ENCODE measurements at regions not wholly inside any gene's neighbourhood (a gene's known extent, or its start where the extent isn't known, plus 50 kb on each side); places are given as distances from the start of the nearest gene placed in this dataset.
"Not testable (repeated sequence)": the region's sequence is repeated elsewhere in the genome, so short reads cannot be mapped to it uniquely, and the experiment has no call there.

DNA sequence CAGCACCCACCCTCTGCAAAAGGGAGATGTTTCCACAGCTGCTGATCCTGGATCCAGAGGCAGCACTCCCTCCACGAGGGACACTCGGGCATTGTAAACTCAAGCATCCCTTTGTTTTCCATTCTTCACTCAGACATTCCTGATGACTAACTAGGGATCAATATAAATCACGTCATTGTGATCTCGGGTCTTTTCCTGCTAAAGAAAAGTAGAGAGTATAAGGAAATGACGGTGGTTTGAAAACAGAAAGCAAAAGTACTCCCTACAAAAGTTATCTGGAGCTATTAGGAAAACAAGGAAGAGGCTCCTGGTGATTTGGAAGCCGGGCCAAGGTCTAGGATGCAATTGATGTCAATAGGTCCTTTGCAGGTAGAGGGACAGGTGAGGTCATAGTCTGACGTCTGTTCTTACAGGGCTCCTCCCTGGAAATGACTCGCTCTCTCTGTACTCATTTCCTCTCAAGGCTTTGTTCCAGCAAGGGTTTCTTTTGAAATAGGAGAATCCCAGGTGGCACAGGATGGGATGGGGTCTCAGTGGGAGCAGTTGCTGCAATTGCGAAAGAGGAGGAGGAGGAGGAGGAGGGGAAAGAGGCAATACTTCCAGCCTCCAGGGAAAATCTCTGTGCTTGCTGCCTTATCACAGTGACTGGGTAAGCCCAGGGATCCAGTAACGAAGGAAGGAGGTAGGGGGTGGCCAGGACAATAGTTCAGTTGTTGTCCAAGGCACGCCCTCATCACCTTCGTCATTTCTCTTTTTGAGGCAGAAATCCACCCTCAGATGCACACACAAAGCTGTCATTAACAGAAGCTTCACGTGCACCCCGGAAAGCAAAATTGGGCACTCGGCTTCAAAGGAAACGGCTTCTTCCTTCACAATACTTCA is 222.8 kb downstream of the LY86 start:
- DNase-seq (ENCODE audit: low spot score) = peak; percentile 86

DNA sequence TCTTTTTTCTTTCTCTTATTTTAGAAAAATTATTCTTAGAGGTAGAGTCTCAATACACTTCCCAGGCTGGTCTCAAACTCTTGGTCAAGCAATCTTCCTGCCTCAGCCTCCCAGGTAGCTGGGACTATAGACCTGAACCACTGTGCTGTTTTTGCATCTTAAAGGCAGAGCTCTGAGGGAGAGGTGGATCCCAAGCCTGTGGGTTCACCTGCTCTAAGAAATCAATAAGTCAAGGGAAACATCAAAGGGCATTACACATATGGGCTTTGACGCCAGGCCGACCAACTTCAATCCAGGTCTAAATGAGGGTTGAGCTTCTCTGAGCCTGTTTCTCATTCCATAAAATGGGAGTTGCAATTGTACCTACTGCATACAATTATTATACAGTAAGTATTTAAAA is 223.9 kb downstream of the LY86 start:
- DNase-seq (ENCODE audit: low spot score) = peak; percentile 30

DNA sequence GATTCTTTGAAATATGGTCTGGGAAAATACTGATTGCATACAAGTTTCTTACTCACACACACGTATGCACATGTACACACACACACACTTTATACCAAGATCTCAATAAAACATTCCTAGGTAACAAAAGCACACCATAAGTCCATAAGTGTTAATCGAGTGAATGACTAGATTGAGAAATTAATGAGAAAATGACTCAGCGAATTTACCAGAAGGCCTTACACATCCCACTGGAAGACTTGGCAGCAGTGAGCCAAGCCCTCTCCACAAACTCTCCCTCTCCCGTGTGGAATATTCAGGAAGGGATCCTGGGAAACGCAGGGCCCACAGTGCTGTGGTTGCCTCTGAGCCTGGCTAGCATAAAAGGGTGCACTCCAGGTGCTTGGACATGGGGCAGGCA is 227.2 kb downstream of the LY86 start:
- DNase-seq (ENCODE audit: low spot score) = no peak

DNA sequence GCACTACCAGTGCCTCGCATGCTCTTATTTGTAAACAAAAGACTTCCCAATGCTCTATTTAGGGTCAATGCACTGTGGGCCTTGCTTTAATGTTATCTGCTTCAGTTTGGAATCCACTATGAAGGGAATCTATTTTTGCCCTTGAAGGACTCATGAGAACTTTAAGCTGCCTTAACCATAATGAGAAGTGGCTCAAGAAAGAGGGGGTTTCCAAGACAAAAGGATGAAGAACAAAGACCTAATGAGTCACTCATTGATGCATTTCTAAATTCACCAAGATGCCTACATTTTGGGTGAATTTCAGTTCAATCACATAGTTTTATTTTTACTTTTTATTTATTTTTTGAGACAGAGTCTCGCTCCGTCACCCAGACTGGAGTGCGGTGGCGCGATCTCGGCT is 228.2 kb downstream of the LY86 start:
- no peak for DNase-seq (ENCODE audit: low spot score)

DNA sequence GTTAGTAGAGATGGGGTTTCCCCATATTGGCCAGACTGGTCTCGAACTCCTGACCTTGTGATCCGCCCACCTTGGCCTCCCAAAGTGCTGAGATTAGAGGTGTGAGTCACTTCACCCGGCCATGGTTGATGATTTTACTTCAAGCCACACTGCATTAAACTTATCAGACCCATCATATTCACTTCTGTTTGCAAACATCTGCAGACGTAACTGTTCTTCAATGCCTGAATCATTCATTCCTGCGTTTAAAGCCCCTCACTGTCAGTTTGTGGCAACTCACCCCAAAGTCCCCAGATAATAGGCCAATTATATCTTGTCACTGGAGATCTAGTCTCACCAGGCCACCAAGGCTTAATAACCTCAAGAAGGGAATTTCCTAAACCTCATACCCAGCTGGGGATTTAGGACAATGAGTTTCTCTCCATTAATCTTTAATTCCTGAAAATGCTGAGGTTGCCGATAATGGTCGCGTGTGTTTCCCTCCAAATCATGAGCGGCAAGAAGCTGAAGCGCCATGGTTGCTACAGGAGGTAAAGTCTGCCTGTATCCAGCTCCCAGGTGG is 229.6 kb downstream of the LY86 start:
- DNase-seq (ENCODE audit: low spot score) = no peak

DNA sequence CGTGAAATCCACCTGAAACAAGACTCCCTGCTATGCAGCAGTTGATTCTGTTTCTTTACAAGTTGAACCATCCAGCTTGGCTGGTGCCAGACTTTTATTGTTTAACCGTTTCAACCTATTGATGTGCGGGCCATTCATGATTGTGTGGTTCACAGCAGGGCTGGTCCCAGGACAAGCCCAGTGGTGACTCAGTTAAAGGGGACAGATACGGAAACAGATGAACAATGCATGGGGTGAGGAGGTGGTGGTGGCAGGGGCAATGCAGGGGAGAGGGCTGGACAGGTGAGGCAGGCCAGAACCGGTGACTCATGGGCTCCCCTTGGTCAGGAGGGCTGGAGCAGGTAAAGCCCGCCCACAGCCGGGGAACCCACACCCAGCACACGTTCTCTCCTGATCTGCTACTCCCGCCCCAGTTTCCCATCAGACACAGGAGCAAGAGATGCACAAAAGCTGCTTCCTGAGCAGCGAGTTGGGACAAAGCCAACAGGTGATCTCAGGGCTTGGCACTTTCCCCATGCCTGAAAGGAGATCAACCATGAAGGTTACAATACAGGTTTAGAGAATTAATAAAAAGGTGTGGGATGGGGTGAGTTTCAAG is 232.2 kb downstream of the LY86 start:
- peak; percentile 71 for DNase-seq (ENCODE audit: low spot score)

DNA sequence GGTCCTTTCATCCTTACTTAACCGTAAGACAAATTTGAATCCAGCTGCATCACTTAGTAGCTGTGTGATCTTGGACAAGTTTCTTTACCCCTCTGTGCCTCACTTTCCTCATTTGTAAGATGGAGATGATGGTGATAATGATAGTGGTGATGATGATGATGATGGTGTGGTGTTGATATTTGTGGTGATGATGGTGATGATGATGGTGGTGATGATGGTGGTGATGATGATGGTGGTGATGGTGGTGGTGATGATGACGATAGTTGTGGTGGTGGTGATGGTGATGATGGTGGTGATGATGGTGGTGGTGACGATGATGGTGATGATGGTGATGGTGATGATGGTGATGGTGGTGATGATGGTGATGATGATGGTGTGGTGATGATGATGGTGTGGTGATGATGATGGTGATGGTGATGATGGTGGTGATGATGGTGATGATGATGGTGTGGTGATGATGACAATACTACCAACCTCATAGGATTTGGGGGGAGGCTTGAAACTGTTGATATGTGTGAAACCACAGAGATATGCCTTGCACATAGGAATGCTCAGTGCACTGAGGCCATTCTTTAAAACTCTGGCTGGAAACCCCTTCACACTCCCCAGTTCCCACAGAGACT is 233.2 kb downstream of the LY86 start:
- DNase-seq (ENCODE audit: low spot score) = no peak

DNA sequence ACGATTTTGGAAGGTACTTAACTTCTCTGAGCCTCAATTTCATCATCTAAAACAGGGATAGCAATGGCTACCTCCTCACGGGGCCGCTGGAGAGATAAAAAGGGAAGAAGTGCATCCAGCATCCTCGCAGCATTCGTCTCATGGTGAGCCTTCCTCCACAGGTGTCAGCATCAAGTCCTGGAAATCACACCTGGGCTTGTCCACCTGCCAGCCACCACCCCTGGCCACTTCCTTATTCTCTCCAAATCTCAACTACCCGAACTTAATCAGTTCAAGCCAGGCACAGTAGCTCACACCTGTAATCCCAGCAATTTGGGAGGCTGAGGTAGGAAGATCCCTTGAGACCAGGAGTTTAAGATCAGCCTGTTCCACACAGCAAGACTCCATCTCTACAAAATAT is 234.5 kb downstream of the LY86 start:
- DNase-seq (ENCODE audit: low spot score) = no peak

DNA sequence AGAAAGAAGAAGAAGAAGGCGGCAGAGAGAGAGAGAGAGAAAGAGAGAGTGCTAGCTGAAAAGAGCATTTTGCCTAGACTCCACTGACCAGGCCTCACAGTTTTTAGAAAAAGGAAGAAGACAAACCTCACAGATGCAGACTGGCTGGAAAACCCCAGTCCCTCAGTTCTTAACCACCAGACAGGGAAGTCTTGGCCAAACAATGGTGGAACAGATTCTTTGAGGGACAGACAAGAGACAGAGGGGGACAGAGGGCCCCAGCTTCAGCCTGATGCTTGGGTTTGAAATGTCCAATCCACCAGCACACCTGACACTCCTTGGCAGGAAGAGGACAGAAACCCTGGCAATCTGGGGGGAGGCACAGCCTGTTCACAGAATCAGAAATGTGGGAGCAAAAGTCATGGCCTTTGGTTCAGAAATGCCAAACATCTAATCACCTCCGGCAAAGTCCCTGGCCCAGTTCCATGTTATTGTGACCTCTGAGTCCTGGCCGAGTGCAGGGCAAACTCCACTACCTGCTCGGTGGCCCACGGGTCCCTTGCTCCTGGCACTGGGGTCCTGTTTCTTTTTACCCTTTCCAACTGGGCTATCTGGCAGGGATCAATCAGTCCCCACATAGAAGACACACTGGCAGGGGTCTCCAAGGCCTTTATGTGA is 235.2 kb downstream of the LY86 start:
- DNase-seq (ENCODE audit: low spot score) = no peak

DNA sequence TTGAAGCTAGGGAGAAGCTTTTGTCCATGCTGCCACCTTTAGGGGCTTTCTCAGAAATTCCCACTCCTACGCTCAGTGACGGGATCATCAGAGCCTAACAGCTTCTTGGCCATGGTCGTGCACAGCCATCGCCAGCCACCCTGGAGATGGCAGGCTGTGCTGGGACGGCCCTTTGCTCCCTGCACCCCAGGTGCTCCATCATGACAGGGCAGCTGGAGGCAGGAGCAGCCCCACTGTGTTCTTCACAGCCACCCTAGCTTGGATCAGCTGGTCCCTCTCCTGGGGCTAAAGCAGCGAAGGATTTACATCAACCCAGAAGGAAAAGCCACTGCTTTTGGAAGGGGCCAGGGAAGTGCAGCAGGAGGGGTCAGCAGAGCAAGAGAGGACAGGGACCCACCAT is 235.9 kb downstream of the LY86 start:
- DNase-seq (ENCODE audit: low spot score) = no peak

DNA sequence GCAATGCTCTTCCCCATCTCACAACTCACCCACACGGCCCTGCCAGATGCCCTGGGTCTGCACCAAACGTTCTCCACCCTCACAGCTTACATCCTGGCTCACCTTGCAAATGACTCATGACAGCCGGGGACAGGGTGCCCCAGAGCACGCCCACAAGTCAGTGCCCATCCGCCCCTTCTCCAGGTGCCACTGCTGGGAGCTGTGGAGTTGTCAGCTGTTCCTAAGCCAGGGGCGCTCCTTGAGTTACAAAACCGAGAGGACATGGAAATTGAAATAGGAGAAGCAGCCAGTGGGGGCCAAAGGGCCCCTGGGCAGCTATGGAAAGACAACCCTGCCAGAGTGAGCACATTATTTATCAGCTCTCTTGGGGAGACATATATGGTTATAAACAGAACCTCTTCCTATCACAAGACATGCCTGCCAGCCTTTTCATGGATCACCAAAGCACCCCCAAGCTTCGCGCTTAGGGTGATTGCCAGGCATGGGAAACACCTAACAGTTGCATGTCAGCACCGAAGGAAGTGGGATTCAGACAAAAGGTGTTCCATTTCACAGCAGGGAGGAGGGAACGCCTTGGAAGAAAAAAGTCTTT is 236.8 kb downstream of the LY86 start:
- peak; percentile 61 for DNase-seq (ENCODE audit: low spot score)

DNA sequence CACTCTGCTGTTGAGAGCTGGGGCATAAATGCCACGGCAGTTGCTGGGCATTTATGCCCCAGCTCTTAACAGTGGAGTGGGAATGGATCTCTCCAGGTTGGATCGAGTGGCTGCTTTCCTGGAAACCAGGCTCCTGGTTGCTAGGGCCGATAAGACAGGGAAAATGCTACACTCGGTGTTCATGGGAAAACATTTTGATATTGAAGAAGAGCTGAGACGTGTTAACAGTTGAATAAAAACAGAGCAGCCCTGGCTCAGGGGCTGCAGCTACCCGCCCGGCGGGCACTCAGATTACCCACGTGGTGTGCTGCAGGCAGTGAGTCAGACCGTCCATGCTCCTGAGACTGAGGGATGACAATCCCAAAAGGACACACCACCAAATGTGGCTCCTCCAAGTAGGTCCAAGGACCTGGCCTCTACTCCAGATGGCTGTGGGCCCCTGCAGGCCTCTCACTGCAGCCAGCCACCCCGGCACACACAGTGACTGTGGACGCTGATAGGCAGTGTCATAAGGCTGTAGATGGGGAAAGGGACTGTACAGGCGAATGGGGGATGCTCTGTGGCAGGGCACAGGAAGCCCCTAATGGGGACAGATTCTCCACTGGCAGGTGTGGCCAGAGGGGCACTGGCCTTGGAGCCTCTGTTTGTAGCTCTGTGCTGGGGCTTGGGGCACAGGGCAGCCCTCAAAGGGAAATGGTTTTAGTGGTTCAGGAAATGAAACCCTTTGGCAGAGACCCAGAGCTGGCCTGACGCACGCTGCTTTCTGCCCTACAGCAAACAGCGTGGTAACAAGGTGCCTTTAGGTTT is 237.8 kb downstream of the LY86 start:
- peak; percentile 31 for DNase-seq (ENCODE audit: low spot score)

DNA sequence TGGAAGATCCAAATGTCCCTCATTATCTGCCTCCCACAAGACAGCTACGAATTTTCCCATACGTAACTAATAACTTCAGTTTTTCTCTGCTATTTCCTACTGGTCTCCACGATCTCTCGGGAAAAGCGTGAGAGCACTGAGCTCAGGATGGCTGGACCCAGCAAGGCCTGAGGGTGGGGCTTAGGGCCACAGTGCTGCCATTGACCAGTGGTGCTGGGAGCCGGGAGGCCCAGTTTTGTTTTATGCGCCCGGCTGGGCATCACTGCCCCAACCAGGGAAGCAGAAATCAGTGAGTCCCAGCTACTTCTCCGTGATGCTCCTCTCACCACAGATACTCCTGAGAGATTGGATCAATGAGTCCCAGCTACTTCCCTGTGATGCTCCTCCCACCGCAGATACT is 238.4 kb downstream of the LY86 start:
- no peak for DNase-seq (ENCODE audit: low spot score)

DNA sequence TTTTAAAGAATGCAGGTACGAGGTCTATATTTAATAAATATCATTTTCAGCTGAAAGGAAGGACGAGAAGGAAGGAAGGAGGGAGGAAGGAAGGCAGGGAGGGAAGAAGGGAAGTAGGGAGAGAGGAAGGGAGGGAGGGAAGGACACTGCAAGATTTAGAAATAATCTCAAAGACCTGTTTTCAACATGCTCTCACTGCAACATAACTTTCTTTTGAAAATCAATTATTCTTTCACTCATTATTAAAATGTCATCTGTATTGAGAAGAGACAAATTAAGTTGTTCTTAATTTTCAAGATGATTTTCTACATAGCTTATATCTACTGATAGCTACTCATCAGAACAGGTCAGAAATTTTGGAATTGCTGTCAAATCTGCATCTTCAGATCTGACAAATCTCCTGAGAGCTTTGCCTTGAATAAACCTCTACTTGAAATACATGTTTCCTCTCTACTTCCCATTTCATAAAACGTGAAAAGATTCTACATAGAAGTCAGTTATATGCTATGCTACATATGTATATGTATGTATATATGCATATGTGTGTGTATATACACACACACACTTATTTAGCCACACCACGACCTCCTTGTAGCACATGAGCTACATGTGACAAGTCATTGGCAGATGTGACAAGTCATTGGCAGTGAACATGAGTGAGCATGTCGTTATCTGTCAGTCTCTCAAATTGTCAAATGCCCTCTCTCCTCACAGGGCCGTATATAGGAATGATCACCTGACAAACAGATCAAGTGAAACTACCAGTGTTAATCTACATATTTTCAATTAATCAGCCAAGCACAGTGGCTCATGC is 241.6 kb downstream of the LY86 start:
- no peak for DNase-seq (ENCODE audit: low spot score)

DNA sequence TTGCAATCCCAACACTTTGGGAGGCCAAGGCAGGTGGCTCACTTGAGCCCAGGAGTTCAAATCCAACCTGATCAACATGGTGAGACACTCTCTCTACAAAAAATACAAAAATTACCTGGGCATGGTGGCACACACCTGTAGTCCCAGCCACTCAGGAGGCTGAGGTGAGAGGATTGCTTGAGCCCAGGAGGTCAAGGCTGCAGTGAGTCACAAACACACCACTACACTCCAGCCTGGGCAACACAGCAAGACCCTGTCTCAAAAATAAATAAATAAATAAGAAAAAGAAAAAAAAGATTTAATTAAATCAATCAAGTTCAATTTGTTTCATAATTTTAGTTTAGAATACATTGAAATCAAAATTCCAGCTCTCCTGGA is 242.2 kb downstream of the LY86 start:
- DNase-seq (ENCODE audit: low spot score) = not testable (repeated sequence)

DNA sequence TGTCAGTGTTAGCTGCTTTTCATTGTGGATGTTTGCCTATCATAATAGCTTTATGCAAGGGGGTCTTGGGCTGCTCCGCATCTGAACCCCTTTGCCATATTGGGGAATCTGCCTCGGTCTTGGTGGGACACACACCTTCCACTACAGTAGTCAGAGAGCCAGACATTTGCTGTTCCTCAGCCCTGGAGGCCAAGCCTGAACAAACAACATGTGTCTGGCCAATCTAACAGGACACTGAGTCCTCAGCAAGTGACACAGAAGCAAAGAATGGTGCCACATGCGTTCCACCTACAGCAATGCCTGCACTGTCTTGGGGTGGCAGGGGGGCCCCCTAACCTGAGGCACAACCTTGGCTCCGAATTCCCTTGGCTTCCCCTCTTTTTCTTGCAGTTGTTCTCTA is 243.9 kb downstream of the LY86 start:
- no peak for DNase-seq (ENCODE audit: low spot score)

DNA sequence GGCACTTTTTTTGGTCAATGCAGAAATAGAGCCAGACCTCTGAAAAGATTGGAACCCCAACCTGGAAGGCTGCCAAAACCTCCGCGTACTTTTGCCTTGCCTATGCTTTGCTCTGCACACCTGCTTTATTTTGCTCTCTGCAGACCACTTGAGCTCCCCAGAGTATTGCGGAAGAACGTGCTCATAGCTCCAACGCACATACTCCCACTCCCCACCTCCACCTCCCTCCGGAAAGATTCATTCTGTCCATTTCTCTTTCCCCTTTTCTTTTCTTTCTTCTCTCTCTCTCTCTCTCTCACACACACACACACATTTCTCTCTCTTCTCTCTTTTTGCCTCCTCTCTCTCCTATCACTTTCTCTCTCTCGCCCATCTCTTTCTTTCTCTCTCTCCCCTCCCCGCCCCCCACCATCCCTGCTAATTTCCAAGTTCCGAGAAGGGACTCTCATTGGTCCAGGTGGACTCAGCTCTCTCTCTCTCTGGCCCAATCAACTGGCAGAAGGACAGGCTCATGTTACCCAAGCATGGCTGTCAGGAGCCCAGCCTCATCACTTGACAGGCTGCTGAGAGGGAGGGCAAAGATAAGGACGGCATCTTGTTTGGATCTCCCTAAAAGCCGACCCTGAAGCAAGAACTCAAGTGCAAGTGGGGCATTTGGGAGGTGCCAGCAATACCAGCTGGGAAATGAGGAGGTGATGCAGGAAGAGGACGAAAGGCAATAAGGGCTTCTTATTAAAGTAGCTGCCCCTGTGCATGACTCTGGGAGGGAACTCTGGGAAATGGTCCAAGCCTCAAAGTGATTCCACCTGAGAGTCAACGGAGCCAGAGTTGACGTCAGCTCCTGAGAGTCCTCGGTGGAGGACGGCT is 246.1 kb downstream of the LY86 start:
- DNase-seq (ENCODE audit: low spot score) = no peak

DNA sequence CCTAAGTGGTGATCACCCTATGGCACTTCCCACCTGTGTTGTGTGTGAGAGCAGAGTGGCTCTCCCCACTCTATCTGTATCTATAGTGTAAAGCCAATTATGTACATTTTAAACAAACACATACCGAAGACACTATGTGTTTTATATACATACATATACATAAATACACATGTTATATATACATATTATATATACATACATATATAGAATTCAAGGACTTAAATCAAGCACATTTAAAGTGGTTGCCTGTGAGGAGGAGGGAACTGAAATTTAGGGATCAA is 246.6 kb downstream of the LY86 start:
- no peak for DNase-seq (ENCODE audit: low spot score)
